SK-N-SH (cell line): ENCODE measurements at regions not wholly inside any gene's neighbourhood (a gene's known extent, or its start where the extent isn't known, plus 50 kb on each side); places are given as distances from the start of the nearest gene placed in this dataset.

Source experiments
- CTCF ChIA-PET: fragments of 300-600, 350-600 bp; formaldehyde crosslinking; extraction: SDS; loops from one replicate; lab custom pipeline; 2021; lab: Yijun Ruan, JAX
- POLR2A ChIA-PET: fragments of 350-600 bp; sonication (Branson Sonifier 250); formaldehyde crosslinking; extraction: SDS; loops from one replicate; lab custom pipeline; 2020; ENCODE audit warnings: antibody characterized with exemption, inconsistent platforms; lab: Yijun Ruan, JAX
- DNase-seq: peaks from one replicate; pipeline ENCODE4 v3.0.0; 2012
- H2AFZ ChIP-seq: fragments of 200-600 bp; sonication (generic); 2 replicates; pipeline ENCODE4 v1.8.1; 2016; ENCODE audit warnings: antibody characterized with exemption, mild to moderate bottlenecking, low read depth
- H3F3A ChIP-seq: fragments of 200-600 bp; sonication (generic); replicated peaks from 2 replicates; pipeline ENCODE3; 2016; ENCODE audit warnings: antibody characterized with exemption, mild to moderate bottlenecking; ENCODE audit not compliant: insufficient read depth
- H3K27ac ChIP-seq, 2 experiments: fragments of 200-500 bp in 1 of 2; fragments of 200-600 bp in 1 of 2; sonication (Bioruptor generic) in 1 of 2; sonication (generic), shearing (Covaris generic) in 1 of 2; 2 replicates each; pipeline versions ENCODE4 v1.5.1 to v1.6.1; 2014 to 2016; ENCODE audit warnings: low read depth in 2 of 2, inconsistent platforms in 1 of 2, low read length in 1 of 2, mild to moderate bottlenecking in 1 of 2, mixed read lengths in 1 of 2
- H3K27me3 ChIP-seq: fragments of 200-600 bp; sonication (generic), shearing (Covaris generic); 2 replicates; pipeline ENCODE4 v1.6.1; 2016; ENCODE audit warnings: mixed run types; ENCODE audit not compliant: insufficient read depth
- H3K36me3 ChIP-seq, 2 experiments: fragments of 200-500 bp in 1 of 2; fragments of 200-600 bp in 1 of 2; sonication (Bioruptor generic) in 1 of 2; sonication (generic) in 1 of 2; replicated peaks in 1 of 2; 2 replicates each; pipeline versions ENCODE3 to v1.5.1; 2014 to 2016; ENCODE audit warnings: low read length in 1 of 2, mild to moderate bottlenecking in 1 of 2; ENCODE audit not compliant: insufficient read depth in 2 of 2, control insufficient read depth in 1 of 2
- H3K4me1 ChIP-seq, 2 experiments: fragments of 200-500 bp in 1 of 2; fragments of 200-600 bp in 1 of 2; sonication (Bioruptor generic) in 1 of 2; sonication (generic), shearing (Covaris generic) in 1 of 2; 2 replicates each; pipeline versions ENCODE4 v1.5.1 to v1.6.1; 2014 to 2016; ENCODE audit warnings: low read depth in 1 of 2, low read length in 1 of 2, mixed run types in 1 of 2; ENCODE audit not compliant: insufficient read depth in 2 of 2, control insufficient read depth in 1 of 2
- H3K4me2 ChIP-seq: fragments of 200-600 bp; sonication (generic), shearing (Covaris generic); 2 replicates; pipeline ENCODE4 v1.6.1; 2017; ENCODE audit warnings: mixed run types
- H3K4me3 ChIP-seq, 2 experiments: fragments of 200-500 bp in 1 of 2; fragments of 200-600 bp in 1 of 2; sonication (Bioruptor generic) in 1 of 2; sonication (generic), shearing (Covaris generic) in 1 of 2; 2 replicates each; pipeline versions ENCODE4 v1.5.1 to v1.8.1; 2014 to 2016; ENCODE audit warnings: low read depth in 2 of 2, inconsistent platforms in 1 of 2, low read length in 1 of 2, mild to moderate bottlenecking in 1 of 2, mixed read lengths in 1 of 2, moderate library complexity in 1 of 2
- H3K79me2 ChIP-seq: fragments of 200-600 bp; sonication (generic); 2 replicates; pipeline ENCODE4 v1.8.1; 2017; ENCODE audit warnings: mild to moderate bottlenecking; ENCODE audit not compliant: insufficient read depth
- H3K9ac ChIP-seq: fragments of 200-600 bp; sonication (generic); 2 replicates; pipeline ENCODE4 v1.6.1; 2017; ENCODE audit warnings: mixed run types
- H3K9me2 ChIP-seq: fragments of 200-600 bp; sonication (generic); 2 replicates; pipeline ENCODE4 v1.6.1; 2017; ENCODE audit warnings: mixed run types
- H3K9me3 ChIP-seq: fragments of 200-600 bp; sonication (generic); 2 replicates; pipeline ENCODE4 v1.6.1; 2017; ENCODE audit warnings: mixed run types, mild to moderate bottlenecking, moderate library complexity
- H4K20me1 ChIP-seq: fragments of 200-600 bp; sonication (generic); 2 replicates; pipeline ENCODE4 v1.6.1; 2017; ENCODE audit warnings: mild to moderate bottlenecking, mixed run types; ENCODE audit not compliant: insufficient read depth
- CTCF ChIP-seq: fragments of 200-600 bp; sonication (generic); IDR thresholded peaks from 2 replicates; pipeline ENCODE4 v1.6.1; 2017; ENCODE audit warnings: antibody characterized with exemption, mild to moderate bottlenecking, moderate library complexity
- EZH2phosphoT487 ChIP-seq: fragments of 200-600 bp; sonication (generic); IDR thresholded peaks from 2 replicates; pipeline ENCODE4 v1.6.1; 2017; ENCODE audit warnings: low read depth, mixed run types, mild to moderate bottlenecking, antibody characterized with exemption, moderate library complexity, borderline replicate concordance
- FOXJ3 ChIP-seq: sonication (generic); formaldehyde crosslinking; IDR thresholded peaks from 2 replicates; pipeline ENCODE4 v1.5.1; 2020; ENCODE audit warnings: mild to moderate bottlenecking, missing genetic modification reagents
- FOXM1 ChIP-seq: IDR thresholded peaks from 2 replicates; pipeline ENCODE4 v1.4.0; 2012; ENCODE audit warnings: low read depth, mild to moderate bottlenecking
- GATA2 ChIP-seq: sonication (generic); formaldehyde crosslinking; IDR thresholded peaks from 2 replicates; pipeline ENCODE4 v1.5.0; 2020; ENCODE audit warnings: mild to moderate bottlenecking, missing genetic modification reagents
- IRF3 ChIP-seq: fragments of 150-350 bp; IDR thresholded peaks from 2 replicates; pipeline ENCODE4 v1.6.1; 2016; ENCODE audit warnings: mild to moderate bottlenecking, low read depth, low read length
- JUND ChIP-seq: IDR thresholded peaks from 2 replicates; pipeline ENCODE4 v1.4.0; 2012
- NFIC ChIP-seq: IDR thresholded peaks from 2 replicates; pipeline ENCODE4 v1.4.0; 2012; ENCODE audit warnings: borderline replicate concordance
- SIN3A ChIP-seq: IDR thresholded peaks from 2 replicates; pipeline ENCODE4 v1.6.1; 2012; ENCODE audit warnings: low read depth, mild to moderate bottlenecking, low read length, moderate library complexity, borderline replicate concordance
- SMC3 ChIP-seq: IDR thresholded peaks from 2 replicates; pipeline ENCODE4 v1.6.1; 2012; ENCODE audit warnings: low read depth, low read length, improper control_type of control experiment
- YY1 ChIP-seq: IDR thresholded peaks from 2 replicates; pipeline ENCODE4 v1.4.0; 2012; ENCODE audit warnings: low read depth, mild to moderate bottlenecking
- WGBS: methylation state at CpG from one replicate; pipeline ENCODE4 v1.1.6; 2017; ENCODE audit warnings: low lambda C conversion rate; 5-methylcytosine and 5-hydroxymethylcytosine counted together
- TF ChIP-seq, protein P1 (sequence below): IDR thresholded peaks from 2 replicates; pipeline ENCODE4; 2012
- TF ChIP-seq, protein P2 (sequence below): IDR thresholded peaks from 2 replicates; pipeline ENCODE4 v1.4.0; 2012; ENCODE audit warnings: low read depth, borderline replicate concordance
- TF ChIP-seq, protein P3 (sequence below): fragments of 150-350 bp; IDR thresholded peaks from 2 replicates; pipeline ENCODE4 v1.6.1; 2017; ENCODE audit warnings: antibody characterized with exemption, low read length, low read depth, borderline replicate concordance

GRCh38 chr21:38651570-38651969 lies 153.3 kb upstream of the ERG start:
- Histone ChIP-seq H3K9ac (no peak overlapping the region), H3K4me3 (no peak overlapping the region)
- POLR2A ChIA-PET: no interaction called here

More at GRCh38 chr21:38651570-38651969, 153.3 kb upstream of the ERG start:
- H3K4me2 ChIP-seq: no peak overlapping the region
- H3K9me2 ChIP-seq: no peaks in the 10 kb centered on the region
- no peaks in the 10 kb centered on the region; a peak in 1 of 4 replicates for H3K4me1 ChIP-seq
- DNase-seq: no peak
- H2AFZ ChIP-seq: no peak overlapping the region
- H3K9me3 ChIP-seq: no peaks in the 10 kb centered on the region
- CTCF ChIA-PET: no interaction called here
- no peaks in the 10 kb centered on the region for H3K79me2 ChIP-seq
- no peaks in the 10 kb centered on the region for H3F3A ChIP-seq
- H3K36me3 ChIP-seq: no peaks in the 10 kb centered on the region
- no peaks in the 10 kb centered on the region for H4K20me1 ChIP-seq
- TF ChIP-seq CTCF (no peak), EZH2phosphoT487 (no peak), JUND (no peak), FOXJ3 (no peak), IRF3 (no peak), FOXM1 (no peak), NFIC (no peak), SMC3 (no peak), SIN3A (no peak), YY1 (no peak), GATA2 (CRISPR knock-in tag) (no peak)
- TF ChIP-seq, protein P1, sequence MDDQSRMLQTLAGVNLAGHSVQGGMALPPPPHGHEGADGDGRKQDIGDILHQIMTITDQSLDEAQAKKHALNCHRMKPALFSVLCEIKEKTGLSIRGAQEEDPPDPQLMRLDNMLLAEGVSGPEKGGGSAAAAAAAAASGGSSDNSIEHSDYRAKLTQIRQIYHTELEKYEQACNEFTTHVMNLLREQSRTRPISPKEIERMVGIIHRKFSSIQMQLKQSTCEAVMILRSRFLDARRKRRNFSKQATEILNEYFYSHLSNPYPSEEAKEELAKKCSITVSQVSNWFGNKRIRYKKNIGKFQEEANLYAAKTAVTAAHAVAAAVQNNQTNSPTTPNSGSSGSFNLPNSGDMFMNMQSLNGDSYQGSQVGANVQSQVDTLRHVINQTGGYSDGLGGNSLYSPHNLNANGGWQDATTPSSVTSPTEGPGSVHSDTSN: no peak
- TF ChIP-seq, protein P2, sequence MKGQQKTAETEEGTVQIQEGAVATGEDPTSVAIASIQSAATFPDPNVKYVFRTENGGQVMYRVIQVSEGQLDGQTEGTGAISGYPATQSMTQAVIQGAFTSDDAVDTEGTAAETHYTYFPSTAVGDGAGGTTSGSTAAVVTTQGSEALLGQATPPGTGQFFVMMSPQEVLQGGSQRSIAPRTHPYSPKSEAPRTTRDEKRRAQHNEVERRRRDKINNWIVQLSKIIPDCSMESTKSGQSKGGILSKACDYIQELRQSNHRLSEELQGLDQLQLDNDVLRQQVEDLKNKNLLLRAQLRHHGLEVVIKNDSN: no peak
- TF ChIP-seq, protein P3, sequence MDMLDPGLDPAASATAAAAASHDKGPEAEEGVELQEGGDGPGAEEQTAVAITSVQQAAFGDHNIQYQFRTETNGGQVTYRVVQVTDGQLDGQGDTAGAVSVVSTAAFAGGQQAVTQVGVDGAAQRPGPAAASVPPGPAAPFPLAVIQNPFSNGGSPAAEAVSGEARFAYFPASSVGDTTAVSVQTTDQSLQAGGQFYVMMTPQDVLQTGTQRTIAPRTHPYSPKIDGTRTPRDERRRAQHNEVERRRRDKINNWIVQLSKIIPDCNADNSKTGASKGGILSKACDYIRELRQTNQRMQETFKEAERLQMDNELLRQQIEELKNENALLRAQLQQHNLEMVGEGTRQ: no peak
- H3K27me3 ChIP-seq: peaks cover 61% of the 10 kb centered on the region
- 83% methylated on average over 6 of the region's 6 CpGs for WGBS
- no peak overlapping the region for H3K27ac ChIP-seq
